Adrenal gland (tissue), 9 donors: ENCODE measurements at regions not wholly inside any gene's neighbourhood (a gene's known extent, or its start where the extent isn't known, plus 50 kb on each side); places are given as distances from the start of the nearest gene placed in this dataset.

Experiments used
- DNase-seq, 7 donors: peaks; one replicate each; pipeline ENCODE4 v3.0.0-alpha.2; 2019 to 2020
- H3K27ac ChIP-seq, 5 donors: fragments of 200-600 bp; sonication (generic) in 4 of 5; 1 replicate in 3 of 5; 2 replicates in 2 of 5; pipeline versions ENCODE4 v1.5.1 to v1.8.0; 2016 to 2020; ENCODE audit warnings: mild to moderate bottlenecking in 1 of 5
- H3K27me3 ChIP-seq: fragments of 200-600 bp; 2 replicates; pipeline ENCODE4 v1.8.0; 2021
- H3K36me3 ChIP-seq, 2 donors: fragments of 200-600 bp; replicated peaks in 1 of 2; 1 replicate in 1 of 2; 2 replicates in 1 of 2; pipeline versions ENCODE4 v1.5.1 to v1.8.0; 2018 to 2022
- H3K4me1 ChIP-seq, 2 donors: fragments of 200-600 bp; replicated peaks in 1 of 2; 1 replicate in 1 of 2; 2 replicates in 1 of 2; pipeline versions ENCODE4 v1.5.1 to v1.8.0; 2018 to 2021
- H3K4me3 ChIP-seq, 4 donors: fragments of 200-600 bp; sonication (generic) in 3 of 4; one replicate each; pipeline ENCODE4 v1.5.1; 2016 to 2018
- H3K9me3 ChIP-seq, 3 donors: fragments of 200-600 bp; sonication (generic) in 1 of 3; replicated peaks in 1 of 3; 1 replicate in 2 of 3; 2 replicates in 1 of 3; pipeline versions ENCODE4 v1.5.1 to v1.8.0; 2016 to 2021
- POLR2A ChIP-seq, 2 donors: fragments of 450-650 bp; IDR thresholded peaks; one replicate each; pipeline ENCODE4 v1.6.1; 2017; ENCODE audit warnings: antibody characterized with exemption in 2 of 2, mild to moderate bottlenecking in 2 of 2, moderate library complexity in 1 of 2
- WGBS, 4 donors: extraction: QIAGEN DNeasy Blood & Tissue Kit in 2 of 4; methylation state at CpG; one replicate each; pipeline versions ENCODE4 v1.1.5 to v1.1.7; 2013 to 2017; 5-methylcytosine and 5-hydroxymethylcytosine counted together
- intact Hi-C, 2 donors: fragments of 100-400 bp; cut with DNase I; formaldehyde crosslinking; loops; one replicate each; pipeline versions ENCODE4 v1.14.1 to v1.15.0; 2022 to 2023
- TF ChIP-seq, protein P1 (sequence below), 6 experiments: fragments of 450-650 bp in 4 of 6; fragments of 200-600 bp in 2 of 6; sonication (generic) in 1 of 6; IDR thresholded peaks; 1 replicate in 5 of 6; 2 replicates in 1 of 6; pipeline versions ENCODE4 v1.5.1 to v1.8.0; 2016 to 2021; ENCODE audit warnings: antibody characterized with exemption in 6 of 6, mild to moderate bottlenecking in 2 of 6, moderate library complexity in 1 of 6
- donor health status: healthy with polysubstance abuse.
- donor health status: Bipolar disorder and iron deficiency.
- donor health status: DM: yes; HTN: yes; CAD: no.
- donor health status: DM: no; HTN: no; CAD: no.
- donor health status: DM: no; HTN: no; CAD: no.

DNA sequence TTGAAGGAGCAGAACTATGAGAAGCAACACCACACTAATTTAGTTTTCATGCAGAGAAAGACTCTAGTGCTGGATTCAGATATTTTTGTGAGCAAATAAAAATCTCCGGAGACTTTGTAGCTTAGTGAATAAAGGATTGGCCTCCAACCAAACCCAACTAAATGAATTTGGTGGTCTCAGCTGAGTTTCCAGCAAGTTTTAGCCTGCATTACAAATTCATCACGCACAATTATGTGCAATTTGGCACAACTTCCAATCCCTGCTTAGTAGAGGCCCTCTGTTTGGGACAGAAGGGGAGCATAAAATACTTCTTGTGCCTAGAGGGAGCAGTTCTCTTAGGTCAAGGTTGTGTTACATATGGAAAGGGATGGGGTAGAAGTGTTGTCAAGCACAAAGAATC is 112.3 kb upstream of the ADAMTSL1 start:
- no peak for DNase-seq
- 79 to 98% (median 89%) methylated on average over 2 of the region's 2 CpGs for WGBS, 4 donors
- intact Hi-C loops, result no loop called here
- no peaks in the 10 kb centered on the region for H3K9me3 ChIP-seq
- H3K4me3 ChIP-seq, result no peak overlapping the region
- H3K36me3 ChIP-seq, result no peaks in the 10 kb centered on the region
- H3K27me3 ChIP-seq, result no peaks in the 10 kb centered on the region
- H3K27ac ChIP-seq, result no peak overlapping the region
- H3K4me1 ChIP-seq, result peaks cover 0 to under 1% of the 10 kb centered on the region in 2 donors
- TF ChIP-seq, protein P1, sequence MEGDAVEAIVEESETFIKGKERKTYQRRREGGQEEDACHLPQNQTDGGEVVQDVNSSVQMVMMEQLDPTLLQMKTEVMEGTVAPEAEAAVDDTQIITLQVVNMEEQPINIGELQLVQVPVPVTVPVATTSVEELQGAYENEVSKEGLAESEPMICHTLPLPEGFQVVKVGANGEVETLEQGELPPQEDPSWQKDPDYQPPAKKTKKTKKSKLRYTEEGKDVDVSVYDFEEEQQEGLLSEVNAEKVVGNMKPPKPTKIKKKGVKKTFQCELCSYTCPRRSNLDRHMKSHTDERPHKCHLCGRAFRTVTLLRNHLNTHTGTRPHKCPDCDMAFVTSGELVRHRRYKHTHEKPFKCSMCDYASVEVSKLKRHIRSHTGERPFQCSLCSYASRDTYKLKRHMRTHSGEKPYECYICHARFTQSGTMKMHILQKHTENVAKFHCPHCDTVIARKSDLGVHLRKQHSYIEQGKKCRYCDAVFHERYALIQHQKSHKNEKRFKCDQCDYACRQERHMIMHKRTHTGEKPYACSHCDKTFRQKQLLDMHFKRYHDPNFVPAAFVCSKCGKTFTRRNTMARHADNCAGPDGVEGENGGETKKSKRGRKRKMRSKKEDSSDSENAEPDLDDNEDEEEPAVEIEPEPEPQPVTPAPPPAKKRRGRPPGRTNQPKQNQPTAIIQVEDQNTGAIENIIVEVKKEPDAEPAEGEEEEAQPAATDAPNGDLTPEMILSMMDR (IDR thresholded peaks at IDR 0.05), result no peak
- no peak for TF ChIP-seq POLR2A (IDR thresholded peaks at IDR 0.05)

DNA sequence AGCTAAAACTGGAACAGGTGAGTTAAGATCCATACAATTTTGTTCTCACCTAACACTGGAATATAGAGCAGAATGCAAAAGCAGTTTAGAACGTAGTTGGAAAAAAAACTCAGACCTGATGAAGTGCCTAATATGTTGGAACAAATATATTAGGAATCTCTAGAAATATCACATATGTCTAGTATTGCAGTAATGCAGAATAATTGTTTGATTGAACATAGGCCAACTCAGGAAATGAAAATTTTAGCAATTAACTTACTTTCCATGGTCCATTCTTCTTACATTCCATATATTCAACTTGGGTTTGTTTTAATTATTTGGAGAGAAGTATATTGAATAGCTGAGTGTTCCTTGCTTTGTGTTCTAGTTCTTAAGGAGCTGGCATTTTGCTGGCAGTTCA is 111.8 kb upstream of the ADAMTSL1 start:
- Histone ChIP-seq H3K36me3 (no peaks in the 10 kb centered on the region), H3K4me3 (no peak overlapping the region), H3K9me3 (no peaks in the 10 kb centered on the region), H3K4me1 (peaks cover 0 to 6% of the 10 kb centered on the region in 2 donors), H3K27ac (no peak overlapping the region), H3K27me3 (no peaks in the 10 kb centered on the region)
- DNase-seq, result no peak
- no peak for TF ChIP-seq POLR2A (IDR thresholded peaks at IDR 0.05)
- TF ChIP-seq, protein P1 (IDR thresholded peaks at IDR 0.05), result no peak
- intact Hi-C loops, result no loop called here
- WGBS, 4 donors, result 83 to 96% (median 91%) methylated on average over 1 of the region's 1 CpG

- TF ChIP-seq POLR2A (IDR thresholded peaks at IDR 0.05), result no peak
- TF ChIP-seq, protein P1 (IDR thresholded peaks at IDR 0.05), result no peak
- no peaks in the 10 kb centered on the region for H3K27me3 ChIP-seq
- 74 to 88% (median 78%) methylated on average over 3 of the region's 3 CpGs for WGBS, 4 donors
- no peaks in the 10 kb centered on the region for H3K9me3 ChIP-seq
- intact Hi-C loops, result no loop called here
- no peaks in the 10 kb centered on the region for H3K36me3 ChIP-seq
- H3K4me3 ChIP-seq, result no peak overlapping the region
- peaks cover 0 to 7% of the 10 kb centered on the region in 2 donors for H3K4me1 ChIP-seq
- no peak for DNase-seq
- H3K27ac ChIP-seq, result no peak overlapping the region
Measured at GRCh38 chr9:18362901-18363685, 110.9 kb upstream of the ADAMTSL1 start.

- H3K36me3 ChIP-seq, result no peaks in the 10 kb centered on the region
- no peak overlapping the region for H3K4me3 ChIP-seq
- H3K27me3 ChIP-seq, result no peaks in the 10 kb centered on the region
- TF ChIP-seq, protein P1 (IDR thresholded peaks at IDR 0.05), result no peak
- no peak for TF ChIP-seq POLR2A (IDR thresholded peaks at IDR 0.05)
- no peaks in the 10 kb centered on the region for H3K9me3 ChIP-seq
- 87 to 95% (median 91%) methylated on average over 6 of the region's 6 CpGs for WGBS, 4 donors
- no peak overlapping the region for H3K27ac ChIP-seq
- intact Hi-C loops, result no loop called here
- H3K4me1 ChIP-seq, result peaks cover 0 to 7% of the 10 kb centered on the region in 2 donors
- DNase-seq, result no peak
Measured at GRCh38 chr9:18365651-18366050, 108.3 kb upstream of the ADAMTSL1 start.
